Naive thymus-derived CD4-positive, alpha-beta T cell (primary cell): ENCODE measurements at regions not wholly inside any gene's neighbourhood (a gene's known extent, or its start where the extent isn't known, plus 50 kb on each side); places are given as distances from the start of the nearest gene placed in this dataset.

Experiments used
- ATAC-seq: fragments of 150-1000 bp; cut with Tn5 transposase; 2 replicates; pipeline ENCODE4 v1.10.0; 2021; ENCODE audit warnings: mild to moderate bottlenecking, moderate library complexity
- CTCF ChIA-PET: fragments of 350-600 bp; sonication (Branson Sonifier 250); formaldehyde crosslinking; loops from one replicate; lab custom pipeline; 2021; ENCODE audit warnings: antibody characterized with exemption; lab: Charles Lee
- POLR2A ChIA-PET: fragments of 350-600 bp; sonication (Branson Sonifier 250); formaldehyde crosslinking; loops from one replicate; lab custom pipeline; 2021; ENCODE audit warnings: antibody characterized with exemption, inconsistent platforms; lab: Charles Lee
- DNase-seq, 9 donors: peaks; one replicate each; pipeline versions ENCODE4 v3.0.0 to v3.0.0-alpha.2; 2020 to 2022; ENCODE audit warnings: mixed read lengths in 1 of 9
- H3K27ac ChIP-seq: one replicate; pipeline ENCODE4 v1.7.0; 2013; ENCODE audit warnings: mild to moderate bottlenecking, low read depth, low read length, moderate library complexity
- H3K27me3 ChIP-seq, 2 donors: one replicate each; pipeline ENCODE4 v1.7.0; 2013; ENCODE audit warnings: low read length in 2 of 2, mild to moderate bottlenecking in 2 of 2, moderate library complexity in 2 of 2; ENCODE audit not compliant: control insufficient read depth in 2 of 2, insufficient read depth in 2 of 2
- H3K36me3 ChIP-seq, 3 experiments: 1 replicate in 2 of 3; 2 replicates in 1 of 3; pipeline ENCODE4 v1.7.0; 2013; ENCODE audit warnings: low read length in 3 of 3, mild to moderate bottlenecking in 3 of 3, moderate library complexity in 1 of 3; ENCODE audit not compliant: insufficient read depth in 3 of 3, control insufficient read depth in 2 of 3
- H3K4me1 ChIP-seq, 2 donors: one replicate each; pipeline ENCODE4 v1.7.0; 2013; ENCODE audit warnings: low read length in 2 of 2, mild to moderate bottlenecking in 2 of 2, moderate library complexity in 1 of 2; ENCODE audit not compliant: control insufficient read depth in 2 of 2, insufficient read depth in 2 of 2
- H3K4me3 ChIP-seq: 2 replicates; pipeline ENCODE4 v1.7.0; 2013; ENCODE audit warnings: mild to moderate bottlenecking, low read length
- H3K9me3 ChIP-seq, 3 experiments: 1 replicate in 2 of 3; 2 replicates in 1 of 3; pipeline ENCODE4 v1.7.0; 2013; ENCODE audit warnings: low read length in 3 of 3; ENCODE audit not compliant: control insufficient read depth in 2 of 3
- H3K27ac Mint-ChIP-seq, 9 donors: one replicate each; pipeline ENCODE4 v1.8.0; 2020 to 2022; ENCODE audit warnings: mixed read lengths in 9 of 9, mild to moderate bottlenecking in 8 of 9, moderate library complexity in 5 of 9, inconsistent platforms in 2 of 9
- H3K27me3 Mint-ChIP-seq, 5 donors: one replicate each; pipeline ENCODE4 v1.8.0; 2021 to 2022; ENCODE audit warnings: mixed read lengths in 5 of 5, mild to moderate bottlenecking in 1 of 5
- H3K36me3 Mint-ChIP-seq, 5 donors: one replicate each; pipeline ENCODE4 v1.8.0; 2020 to 2022; ENCODE audit warnings: mixed read lengths in 5 of 5, mild to moderate bottlenecking in 3 of 5, inconsistent platforms in 1 of 5
- H3K4me1 Mint-ChIP-seq, 7 donors: one replicate each; pipeline ENCODE4 v1.8.0; 2020 to 2022; ENCODE audit warnings: mixed read lengths in 7 of 7, mild to moderate bottlenecking in 3 of 7, inconsistent platforms in 1 of 7
- H3K4me3 Mint-ChIP-seq, 10 donors: one replicate each; pipeline ENCODE4 v1.8.0; 2020 to 2022; ENCODE audit warnings: mild to moderate bottlenecking in 10 of 10, mixed read lengths in 10 of 10, moderate library complexity in 6 of 10, inconsistent platforms in 2 of 10
- H3K9me3 Mint-ChIP-seq, 11 donors: one replicate each; pipeline ENCODE4 v1.8.0; 2020 to 2022; ENCODE audit warnings: mixed read lengths in 11 of 11, mild to moderate bottlenecking in 4 of 11, inconsistent platforms in 1 of 11, moderate library complexity in 1 of 11
- intact Hi-C, 2 donors: fragments of 100-400 bp; cut with micrococcal nuclease; formaldehyde crosslinking; loops; one replicate each; pipeline ENCODE4 v1.15.1; 2023

- no peak for ATAC-seq
- peaks cover 0 to 7% (median 0%) of the 10 kb centered on the region in 11 donors for H3K9me3 Mint-ChIP-seq
Measured at GRCh38 chr2:65826567-65826966, 394.2 kb upstream of the SPRED2 start.

GRCh38 chr2:65823511-65823910, 391.1 kb upstream of the SPRED2 start:
- Mint-ChIP-seq H3K9me3 (peaks cover 0 to 7% (median 0%) of the 10 kb centered on the region in 11 donors), H3K27ac (no peak overlapping the region), H3K27me3 (peaks cover 0 to 14% (median 7%) of the 10 kb centered on the region in 5 donors), H3K4me3 (no peak overlapping the region), H3K4me1 (no peaks in the 10 kb centered on the region), H3K36me3 (no peaks in the 10 kb centered on the region)
- H3K27me3 ChIP-seq, result no peaks in the 10 kb centered on the region
- H3K4me3 ChIP-seq, result no peak overlapping the region
- H3K27ac ChIP-seq, result no peak overlapping the region
- no peaks in the 10 kb centered on the region for H3K4me1 ChIP-seq
- DNase-seq (no peak), ATAC-seq (no peak)
- H3K36me3 ChIP-seq, result no peaks in the 10 kb centered on the region
- ChIA-PET CTCF (no interaction called here), POLR2A (no interaction called here)
- intact Hi-C loops, result no loop called here
- H3K9me3 ChIP-seq, result no peaks in the 10 kb centered on the region

More at GRCh38 chr2:65826567-65826966, 394.2 kb upstream of the SPRED2 start:
- DNase-seq, result no peak
- ChIA-PET CTCF (no interaction called here), POLR2A (no interaction called here)
- Mint-ChIP-seq H3K4me3 (no peak overlapping the region), H3K27me3 (peaks cover 0 to 21% (median 15%) of the 10 kb centered on the region in 5 donors), H3K36me3 (no peaks in the 10 kb centered on the region), H3K4me1 (no peaks in the 10 kb centered on the region), H3K27ac (no peak overlapping the region)
- no peaks in the 10 kb centered on the region for H3K9me3 ChIP-seq
- H3K36me3 ChIP-seq, result no peaks in the 10 kb centered on the region
- no peak overlapping the region for H3K27ac ChIP-seq
- H3K27me3 ChIP-seq, result no peaks in the 10 kb centered on the region
- no peaks in the 10 kb centered on the region for H3K4me1 ChIP-seq
- no peak overlapping the region for H3K4me3 ChIP-seq
- intact Hi-C loops, result no loop called here

- Histone ChIP-seq H3K27me3 (no peaks in the 10 kb centered on the region), H3K4me3 (no peak overlapping the region), H3K4me1 (no peaks in the 10 kb centered on the region), H3K27ac (no peak overlapping the region), H3K9me3 (no peaks in the 10 kb centered on the region), H3K36me3 (no peaks in the 10 kb centered on the region)
- H3K4me3 Mint-ChIP-seq, result no peak overlapping the region
- ATAC-seq (no peak), DNase-seq (no peak)
- H3K36me3 Mint-ChIP-seq, result no peaks in the 10 kb centered on the region
- H3K9me3 Mint-ChIP-seq, result peaks cover 0 to 4% (median under 1%) of the 10 kb centered on the region in 11 donors
- POLR2A ChIA-PET, result no interaction called here
- H3K4me1 Mint-ChIP-seq, result no peaks in the 10 kb centered on the region
- intact Hi-C loops, result no loop called here
- peaks cover 0 to 6% (median 0%) of the 10 kb centered on the region in 5 donors for H3K27me3 Mint-ChIP-seq
- H3K27ac Mint-ChIP-seq, result no peak overlapping the region
- CTCF ChIA-PET, result no interaction called here
Measured at GRCh38 chr2:65820454-65820853, 388.1 kb upstream of the SPRED2 start.

GRCh38 chr2:65819963-65820362, 387.6 kb upstream of the SPRED2 start:
- Histone ChIP-seq H3K27me3 (no peaks in the 10 kb centered on the region), H3K4me3 (no peak overlapping the region), H3K27ac (no peak overlapping the region), H3K9me3 (no peaks in the 10 kb centered on the region), H3K4me1 (no peaks in the 10 kb centered on the region), H3K36me3 (no peaks in the 10 kb centered on the region)
- Mint-ChIP-seq H3K27ac (no peak overlapping the region), H3K4me1 (no peaks in the 10 kb centered on the region), H3K9me3 (peaks cover 0 to 4% (median 0%) of the 10 kb centered on the region in 11 donors), H3K27me3 (peaks cover 0 to 6% (median 0%) of the 10 kb centered on the region in 5 donors), H3K4me3 (no peak overlapping the region), H3K36me3 (no peaks in the 10 kb centered on the region)
- no peak for DNase-seq
- intact Hi-C loops, result no loop called here
- POLR2A ChIA-PET, result no interaction called here
- CTCF ChIA-PET, result no interaction called here
- ATAC-seq, result no peak

DNA sequence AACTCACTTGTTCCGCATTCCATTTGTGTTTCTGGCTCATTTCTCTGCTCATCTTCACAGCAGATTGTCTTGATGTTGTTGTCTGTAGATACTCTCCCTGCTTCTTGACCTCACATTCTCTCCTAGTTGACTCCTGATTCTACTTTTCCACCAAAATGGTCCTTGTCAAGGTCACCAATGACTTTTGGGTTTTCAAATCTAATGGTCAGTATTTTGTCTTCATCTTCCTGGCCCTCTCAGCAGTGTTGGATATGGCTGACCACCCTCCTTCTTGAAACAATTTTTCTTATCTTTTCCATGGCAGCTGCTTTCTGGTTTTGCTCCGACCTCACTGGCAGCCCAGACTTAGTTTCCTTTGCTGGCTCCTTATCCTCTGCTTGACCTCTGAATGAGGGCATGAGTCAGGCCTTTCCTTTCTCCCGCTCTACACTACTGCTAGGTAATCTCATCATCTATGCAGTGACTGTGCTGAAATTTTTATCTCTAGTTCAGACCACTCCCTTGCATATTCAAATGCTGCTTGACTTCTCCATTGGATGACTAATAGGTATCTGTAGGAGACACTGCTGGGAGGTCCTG, 386.6 kb upstream of the SPRED2 start:
- no peak overlapping the region for H3K27ac ChIP-seq

GRCh38 chr2:65813631-65814173, 381.3 kb upstream of the SPRED2 start:
- intact Hi-C loops, result no loop called here
- Mint-ChIP-seq H3K4me3 (no peak overlapping the region), H3K27me3 (peaks cover 0 to 10% (median 0%) of the 10 kb centered on the region in 5 donors), H3K36me3 (peaks cover 0 to 5% (median 0%) of the 10 kb centered on the region in 5 donors), H3K9me3 (peaks cover 0 to 6% (median 2%) of the 10 kb centered on the region in 11 donors), H3K27ac (no peak overlapping the region), H3K4me1 (no peaks in the 10 kb centered on the region)
- no peaks in the 10 kb centered on the region for H3K27me3 ChIP-seq
- POLR2A ChIA-PET, result no interaction called here
- DNase-seq (no peak), ATAC-seq (no peak)
- H3K27ac ChIP-seq, result no peak overlapping the region
- no peak overlapping the region for H3K4me3 ChIP-seq
- no peaks in the 10 kb centered on the region for H3K9me3 ChIP-seq
- no peaks in the 10 kb centered on the region for H3K36me3 ChIP-seq
- CTCF ChIA-PET, result no interaction called here
- no peaks in the 10 kb centered on the region for H3K4me1 ChIP-seq

More for the DNA sequence above, 386.6 kb upstream of the SPRED2 start:
- Histone ChIP-seq H3K4me1 (no peaks in the 10 kb centered on the region), H3K27me3 (no peaks in the 10 kb centered on the region), H3K36me3 (no peaks in the 10 kb centered on the region), H3K4me3 (no peak overlapping the region), H3K9me3 (no peaks in the 10 kb centered on the region)
- Mint-ChIP-seq H3K4me3 (no peak overlapping the region), H3K9me3 (peaks cover 0 to 7% (median 1%) of the 10 kb centered on the region in 11 donors), H3K36me3 (peaks cover 0 to 3% (median 0%) of the 10 kb centered on the region in 5 donors), H3K27me3 (peaks cover 0 to 6% (median 0%) of the 10 kb centered on the region in 5 donors), H3K4me1 (no peaks in the 10 kb centered on the region), H3K27ac (no peak overlapping the region)
- POLR2A ChIA-PET, result no interaction called here
- DNase-seq (no peak), ATAC-seq (peak; percentile 72)
- CTCF ChIA-PET, result no interaction called here
- intact Hi-C loops, result no loop called here

- H3K4me3 Mint-ChIP-seq, result no peak overlapping the region
Measured at GRCh38 chr2:65812887-65813286, 380.5 kb upstream of the SPRED2 start.

More at GRCh38 chr2:65812887-65813286, 380.5 kb upstream of the SPRED2 start:
- H3K4me1 Mint-ChIP-seq, result no peaks in the 10 kb centered on the region
- POLR2A ChIA-PET, result no interaction called here
- no peak for ATAC-seq
- peaks cover 0 to 1% (median 0%) of the 10 kb centered on the region in 3 experiments for H3K9me3 ChIP-seq
- CTCF ChIA-PET, result no interaction called here
- H3K27ac Mint-ChIP-seq, result no peak overlapping the region
- no peaks in the 10 kb centered on the region for H3K36me3 ChIP-seq
- H3K27me3 Mint-ChIP-seq, result peaks cover 0 to 12% (median 0%) of the 10 kb centered on the region in 5 donors
- intact Hi-C loops, result no loop called here
- H3K9me3 Mint-ChIP-seq, result peaks cover 0 to 10% (median 3%) of the 10 kb centered on the region in 11 donors
- no peaks in the 10 kb centered on the region for H3K4me1 ChIP-seq
- no peak for DNase-seq
- H3K27me3 ChIP-seq, result no peaks in the 10 kb centered on the region
- peaks cover 0 to 5% (median 0%) of the 10 kb centered on the region in 5 donors for H3K36me3 Mint-ChIP-seq
- no peak overlapping the region for H3K4me3 ChIP-seq
- no peak overlapping the region for H3K27ac ChIP-seq
